HepG2 (cell line): ENCODE measurements at regions not wholly inside any gene's neighbourhood (a gene's known extent, or its start where the extent isn't known, plus 50 kb on each side); places are given as distances from the start of the nearest gene placed in this dataset.

Experiments used
- ATAC-seq: fragments of 200-7000 bp; cut with Tn5 transposase; 3 replicates; pipeline ENCODE4 v1.9.1; 2020; ENCODE audit warnings: mild to moderate bottlenecking, moderate library complexity
- BruUV-seq: library from RNA; stranded (reverse); fragments of 400-500 nt; replicated peaks from 2 replicates; lab custom pipeline; 2021; lab: Mats Ljungman, UMichigan
- CTCF ChIA-PET: fragments of 300-600 bp; formaldehyde crosslinking; extraction: SDS; loops from one replicate; lab custom pipeline; 2021; ENCODE audit warnings: low total read pairs, inconsistent platforms, low intra/inter-chr PET ratio; lab: Yijun Ruan, JAX
- POLR2A ChIA-PET: fragments of 350-600 bp; sonication (Branson Sonifier 250); formaldehyde crosslinking; loops from one replicate; lab custom pipeline; 2020; ENCODE audit warnings: antibody characterized with exemption, inconsistent platforms; lab: Yijun Ruan, JAX
- DNase-seq: peaks from one replicate; pipeline ENCODE4 v3.0.0-alpha.2; 2015; ENCODE audit warnings: low spot score
- FAIRE-seq: peaks from 3 replicates; lab custom pipeline; 2011; peaks lifted over from hg19 to GRCh38; lab: Jason Lieb, UNC
- H2AFZ ChIP-seq: one replicate; pipeline ENCODE4 v1.6.1; 2011; ENCODE audit warnings: low read length, inconsistent platforms
- H3K27ac ChIP-seq: fragments of 300-600 bp; 3 replicates; pipeline ENCODE4 v1.8.0; 2011; ENCODE audit warnings: mixed run types, mild to moderate bottlenecking, mixed read lengths, low read length, inconsistent platforms; ENCODE audit not compliant: insufficient read depth; ENCODE audit errors: extremely low read length
- H3K27me3 ChIP-seq, 2 experiments: fragments of 200-600 bp in 1 of 2; 2 replicates in 1 of 2; 3 replicates in 1 of 2; pipeline versions ENCODE4 v1.6.0 to v1.8.0; 2011; ENCODE audit warnings: low read length in 2 of 2, mild to moderate bottlenecking in 2 of 2, moderate library complexity in 2 of 2, inconsistent platforms in 1 of 2; ENCODE audit not compliant: insufficient read depth in 2 of 2, control insufficient read depth in 1 of 2
- H3K36me3 ChIP-seq, 2 experiments: fragments of 200-600 bp in 1 of 2; replicated peaks in 1 of 2; 2 replicates in 1 of 2; 3 replicates in 1 of 2; pipeline versions ENCODE4 v1.5.1 to v1.8.0; 2011; ENCODE audit warnings: low read length in 2 of 2, inconsistent platforms in 1 of 2; ENCODE audit not compliant: insufficient read depth in 2 of 2, control insufficient read depth in 1 of 2
- H3K4me1 ChIP-seq: 2 replicates; pipeline ENCODE4 v1.5.1; 2012; ENCODE audit warnings: low read length, inconsistent platforms; ENCODE audit not compliant: insufficient read depth
- H3K4me2 ChIP-seq: 2 replicates; pipeline ENCODE4 v1.6.0; 2011; ENCODE audit warnings: low read depth, low read length, inconsistent platforms
- H3K4me3 ChIP-seq, 3 experiments: fragments of 200-600 bp in 1 of 3; sonication (generic), shearing (Covaris generic) in 1 of 3; replicated peaks in 1 of 3; 2 replicates each; pipeline ENCODE4 v1.5.1; 2011 to 2016; ENCODE audit warnings: low read length in 3 of 3, inconsistent platforms in 2 of 3, low read depth in 2 of 3, mild to moderate bottlenecking in 2 of 3, control low read depth in 1 of 3, mixed read lengths in 1 of 3; ENCODE audit not compliant: insufficient read depth in 1 of 3
- H3K79me2 ChIP-seq: one replicate; pipeline ENCODE4 v1.6.1; 2011; ENCODE audit warnings: low read length, inconsistent platforms; ENCODE audit not compliant: insufficient read depth
- H3K9ac ChIP-seq: 2 replicates; pipeline ENCODE4 v1.6.0; 2011; ENCODE audit warnings: mild to moderate bottlenecking, low read depth, low read length, inconsistent platforms; ENCODE audit not compliant: insufficient read depth
- H3K9me3 ChIP-seq: 2 replicates; pipeline ENCODE4 v1.5.1; 2012; ENCODE audit warnings: mild to moderate bottlenecking, low read length
- H4K20me1 ChIP-seq: 2 replicates; pipeline ENCODE4 v1.6.0; 2011; ENCODE audit warnings: inconsistent platforms, mild to moderate bottlenecking, low read length, moderate library complexity; ENCODE audit not compliant: insufficient read depth
- ARID5B ChIP-seq: IDR thresholded peaks from 2 replicates; pipeline ENCODE4 v1.4.0; 2020; ENCODE audit warnings: mild to moderate bottlenecking, missing genetic modification reagents
- CREB1 ChIP-seq, 2 experiments: fragments of 450-650 bp in 1 of 2; IDR thresholded peaks; 2 replicates each; pipeline ENCODE4 v1.6.1; 2016 to 2017; ENCODE audit warnings: control low read depth in 1 of 2, mild to moderate bottlenecking in 1 of 2, missing compliant biosample characterization in 1 of 2, missing genetic modification characterization in 1 of 2
- CTCF ChIP-seq: sonication (generic); formaldehyde crosslinking; IDR thresholded peaks from 2 replicates; pipeline ENCODE4 v1.5.0; 2020; ENCODE audit warnings: mild to moderate bottlenecking, missing genetic modification reagents, moderate library complexity
- DZIP1 ChIP-seq: sonication (generic); formaldehyde crosslinking; IDR thresholded peaks from 2 replicates; pipeline ENCODE4 v1.5.0; 2020; ENCODE audit warnings: mild to moderate bottlenecking, missing genetic modification reagents
- FOXO1 ChIP-seq: sonication (generic); formaldehyde crosslinking; IDR thresholded peaks from 2 replicates; pipeline ENCODE4 v1.4.0; 2020; ENCODE audit warnings: missing genetic modification reagents
- JUND ChIP-seq: sonication (generic); formaldehyde crosslinking; IDR thresholded peaks from 2 replicates; pipeline ENCODE4 v1.8.0; 2022; ENCODE audit warnings: mild to moderate bottlenecking, missing genetic modification reagents
- NCOA2 ChIP-seq: sonication (generic); formaldehyde crosslinking; IDR thresholded peaks from 2 replicates; pipeline ENCODE4 v1.8.0; 2022; ENCODE audit warnings: inconsistent platforms
- NR3C1 ChIP-seq: sonication (generic); formaldehyde crosslinking; IDR thresholded peaks from 2 replicates; pipeline ENCODE4 v1.4.0; 2020; ENCODE audit warnings: missing genetic modification reagents
- RBFOX2 ChIP-seq: fragments of 200-400 bp; formaldehyde crosslinking; IDR thresholded peaks from 2 replicates; pipeline ENCODE4 v1.6.1; 2017; ENCODE audit warnings: low read depth, mild to moderate bottlenecking, low read length
- RCOR2 ChIP-seq: IDR thresholded peaks from 2 replicates; pipeline ENCODE4 v1.6.1; 2016; ENCODE audit warnings: missing biosample characterization, missing genetic modification reagents
- ZNF484 ChIP-seq: sonication (generic); formaldehyde crosslinking; IDR thresholded peaks from 2 replicates; pipeline ENCODE4 v1.5.1; 2020; ENCODE audit warnings: mild to moderate bottlenecking, low read depth, missing genetic modification reagents, borderline replicate concordance
- ZNF850 ChIP-seq: sonication (generic); formaldehyde crosslinking; conservative IDR thresholded peaks from 2 replicates; pipeline ENCODE4 v1.9.0; 2021; ENCODE audit warnings: mild to moderate bottlenecking, missing genetic modification reagents
- WGBS: methylation state at CpG from one replicate; pipeline ENCODE4 v1.1.6; 2017; ENCODE audit warnings: low lambda C conversion rate; 5-methylcytosine and 5-hydroxymethylcytosine counted together
- in situ Hi-C: cut with HindIII; loops from 2 replicates; pipeline ENCODE4 v1.10.0; 2017; ENCODE audit warnings: low pct_unique_long_range_greater_than_20kb; ENCODE audit not compliant: extremely low pct_ligation_motif_present
- intact Hi-C: fragments of 100-400 bp; cut with micrococcal nuclease; formaldehyde crosslinking; loops from one replicate; pipeline ENCODE4 v1.10.0; 2022; ENCODE audit not compliant: unreplicated experiment

- TF ChIP-seq NR3C1 (CRISPR knock-in tag) (no peak), CTCF (no peak), CREB1 (IDR thresholded peaks at IDR 0.05) (peak; percentile 94), CREB1 (CRISPR knock-in tag; IDR thresholded peaks at IDR 0.05) (no peak), NCOA2 (no peak), ARID5B (CRISPR knock-in tag) (no peak), ZNF484 (CRISPR knock-in tag) (no peak)
Measured at GRCh38 chr11:25900814-25901213, 431.1 kb upstream of the ANO3 start (continued).

GRCh38 chr11:25901415-25901814 lies 430.5 kb upstream of the ANO3 start:
- DNase-seq (no peak), FAIRE-seq (no peak), ATAC-seq (no peak)
- WGBS, result 91% methylated on average over 15 of the region's 15 CpGs
- Histone ChIP-seq H3K4me1 (no peaks in the 10 kb centered on the region), H3K27ac (no peak overlapping the region), H3K27me3 (no peaks in the 10 kb centered on the region), H3K9ac (no peak overlapping the region), H4K20me1 (no peaks in the 10 kb centered on the region), H2AFZ (no peak overlapping the region), H3K79me2 (no peaks in the 10 kb centered on the region), H3K4me2 (no peak overlapping the region), H3K4me3 (no peak overlapping the region), H3K9me3 (no peaks in the 10 kb centered on the region), H3K36me3 (no peaks in the 10 kb centered on the region)
- CTCF ChIA-PET, result no interaction called here
- intact Hi-C loops (no loop called here), in situ Hi-C loops (no loop called here)
- BruUV-seq, result no TSS peak
- POLR2A ChIA-PET, result no interaction called here
- TF ChIP-seq FOXO1 (no peak), DZIP1 (no peak), RCOR2 (CRISPR knock-in tag) (no peak), RBFOX2 (no peak), JUND (CRISPR knock-in tag) (no peak), ZNF850 (CRISPR knock-in tag) (no peak)
